GM20000 (cell line): ENCODE measurements at regions not wholly inside any gene's neighbourhood (a gene's known extent, or its start where the extent isn't known, plus 50 kb on each side); places are given as distances from the start of the nearest gene placed in this dataset.

Experiments
- DNase-seq: peaks from one replicate; pipeline ENCODE4 v3.0.0; 2012; ENCODE audit warnings: low spot score
- TF ChIP-seq, protein P1 (sequence below): IDR thresholded peaks from 2 replicates; pipeline ENCODE4 v1.5.1; 2012; ENCODE audit warnings: mild to moderate bottlenecking, control low read depth; ENCODE audit errors: extremely low read depth, missing control alignments

GRCh38 chr3:99021466-99021865, 120.0 kb upstream of the DCBLD2 start:
- TF ChIP-seq, protein P1, sequence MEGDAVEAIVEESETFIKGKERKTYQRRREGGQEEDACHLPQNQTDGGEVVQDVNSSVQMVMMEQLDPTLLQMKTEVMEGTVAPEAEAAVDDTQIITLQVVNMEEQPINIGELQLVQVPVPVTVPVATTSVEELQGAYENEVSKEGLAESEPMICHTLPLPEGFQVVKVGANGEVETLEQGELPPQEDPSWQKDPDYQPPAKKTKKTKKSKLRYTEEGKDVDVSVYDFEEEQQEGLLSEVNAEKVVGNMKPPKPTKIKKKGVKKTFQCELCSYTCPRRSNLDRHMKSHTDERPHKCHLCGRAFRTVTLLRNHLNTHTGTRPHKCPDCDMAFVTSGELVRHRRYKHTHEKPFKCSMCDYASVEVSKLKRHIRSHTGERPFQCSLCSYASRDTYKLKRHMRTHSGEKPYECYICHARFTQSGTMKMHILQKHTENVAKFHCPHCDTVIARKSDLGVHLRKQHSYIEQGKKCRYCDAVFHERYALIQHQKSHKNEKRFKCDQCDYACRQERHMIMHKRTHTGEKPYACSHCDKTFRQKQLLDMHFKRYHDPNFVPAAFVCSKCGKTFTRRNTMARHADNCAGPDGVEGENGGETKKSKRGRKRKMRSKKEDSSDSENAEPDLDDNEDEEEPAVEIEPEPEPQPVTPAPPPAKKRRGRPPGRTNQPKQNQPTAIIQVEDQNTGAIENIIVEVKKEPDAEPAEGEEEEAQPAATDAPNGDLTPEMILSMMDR, result no peak
- DNase-seq, result no peak

GRCh38 chr3:99016452-99016851, 115.0 kb upstream of the DCBLD2 start:
- TF ChIP-seq, protein P1, result no peak
- DNase-seq, result no peak

DNA sequence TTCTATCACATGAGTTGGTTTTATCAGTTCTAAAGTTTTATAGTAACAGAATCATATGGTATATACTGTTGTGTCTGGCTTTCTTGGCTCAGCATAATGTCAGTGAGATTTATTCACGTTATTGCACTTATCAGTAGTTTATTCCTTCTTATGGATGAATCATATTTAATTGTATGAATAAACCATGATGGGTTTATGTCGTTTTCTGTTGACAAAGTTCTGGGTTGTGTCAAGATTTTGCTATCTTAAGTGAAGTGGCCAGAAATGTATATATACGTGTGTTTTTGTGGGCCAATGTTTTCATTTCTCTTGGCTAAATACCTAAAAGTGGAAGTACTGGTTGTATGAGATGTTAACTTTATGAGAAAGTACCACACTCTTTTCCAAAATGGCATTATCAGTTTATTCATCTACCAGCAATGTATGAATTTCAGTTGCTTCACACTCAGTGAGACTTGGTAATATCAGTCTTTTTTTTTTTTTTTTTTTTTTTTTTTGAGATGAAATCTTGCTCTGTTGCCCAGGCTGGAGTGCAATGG, 112.4 kb upstream of the DCBLD2 start:
- DNase-seq, result no peak
- TF ChIP-seq, protein P1, result no peak

DNA sequence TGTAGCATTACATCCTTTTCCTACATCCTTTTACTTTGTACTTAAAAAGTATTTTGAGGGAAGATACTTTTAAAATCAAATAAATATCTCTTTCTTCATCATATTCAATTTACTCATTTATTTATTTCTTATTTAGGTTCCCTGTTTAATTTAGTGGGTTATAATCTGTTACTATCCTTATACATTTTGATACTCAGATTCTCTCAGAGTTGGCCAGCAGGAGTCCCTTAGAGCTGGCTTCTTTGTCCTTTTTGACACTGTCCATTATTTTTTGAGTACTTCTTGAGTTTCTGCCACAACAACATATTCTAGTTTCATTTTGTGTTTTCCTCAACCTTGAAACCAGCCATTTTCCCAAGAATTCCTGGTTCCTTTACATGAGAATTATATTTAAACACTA, 111.6 kb upstream of the DCBLD2 start:
- DNase-seq, result no peak
- TF ChIP-seq, protein P1, result no peak

GRCh38 chr3:99012051-99012450, 110.6 kb upstream of the DCBLD2 start:
- TF ChIP-seq, protein P1, result no peak
- DNase-seq, result peak; percentile 39

- TF ChIP-seq, protein P1, result no peak
- DNase-seq, result no peak
Measured at GRCh38 chr3:99009851-99010250, 108.4 kb upstream of the DCBLD2 start.

DNA sequence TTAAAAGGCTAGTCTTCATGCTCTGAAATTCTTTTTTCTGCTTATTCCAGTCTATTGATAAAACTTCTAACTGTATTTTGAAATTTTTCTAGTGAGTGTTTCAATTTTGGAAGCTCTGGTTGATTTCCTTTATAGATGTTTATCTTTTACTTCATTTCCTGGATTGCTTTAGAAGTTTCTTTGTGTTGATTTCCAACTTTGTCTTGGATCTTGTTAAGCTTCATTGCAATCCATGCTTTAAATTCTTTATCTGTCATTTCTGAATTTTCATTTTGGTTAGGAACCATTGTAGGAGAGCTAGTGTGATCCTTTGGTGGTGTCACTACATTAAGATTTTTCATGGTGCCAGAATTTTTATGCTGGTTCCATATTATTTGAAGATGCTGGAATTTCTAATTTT, 105.2 kb upstream of the DCBLD2 start:
- DNase-seq, result no peak

More for the DNA sequence above, 105.2 kb upstream of the DCBLD2 start:
- TF ChIP-seq, protein P1, result no peak
